Putamen (tissue), 1 donor: ENCODE measurements at regions not wholly inside any gene's neighbourhood (a gene's known extent, or its start where the extent isn't known, plus 50 kb on each side); places are given as distances from the start of the nearest gene placed in this dataset.

Source experiments
- DNase-seq: peaks from one replicate; pipeline ENCODE4 v3.0.0-alpha.2; 2016; ENCODE audit warnings: low spot score

DNA sequence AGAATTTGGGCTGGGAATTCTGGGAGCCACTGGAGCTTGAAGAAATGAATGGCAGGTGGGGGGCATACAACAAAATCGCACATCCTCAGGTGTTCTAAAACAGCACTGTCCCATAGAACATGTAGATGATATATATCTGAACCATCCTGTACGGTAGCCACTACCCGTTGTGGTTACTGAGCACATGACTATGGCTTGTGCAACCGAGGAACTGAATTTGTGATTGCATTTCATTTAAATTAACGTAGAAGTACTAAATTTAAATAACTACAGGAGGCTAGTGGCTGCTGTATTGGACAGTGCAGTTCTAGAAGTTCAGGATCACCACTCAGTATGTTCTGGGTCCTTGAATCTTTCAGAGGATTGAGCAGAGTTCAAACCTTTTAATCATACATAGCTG is 172.4 kb downstream of the PHETA1 start:
- no peak for DNase-seq

DNA sequence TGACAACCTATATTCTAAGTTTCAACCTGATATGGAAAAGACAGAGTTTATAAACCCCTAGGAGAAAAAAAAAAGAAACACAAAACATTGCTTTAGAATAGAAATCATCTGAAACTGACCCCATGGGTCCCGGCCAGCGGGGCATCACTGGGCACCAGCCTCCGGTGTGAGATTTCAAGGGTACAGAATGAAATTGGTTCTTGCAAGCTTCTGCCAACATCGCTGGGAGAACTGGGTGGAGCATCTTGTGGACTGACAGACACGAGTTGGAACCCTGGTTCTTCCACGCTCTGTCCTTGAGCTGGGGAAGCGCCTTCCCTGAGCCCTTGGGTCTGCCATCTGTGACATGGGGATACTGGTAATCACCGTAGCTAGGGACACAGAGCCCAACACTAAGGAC is 173.6 kb downstream of the PHETA1 start:
- DNase-seq: no peak

DNA sequence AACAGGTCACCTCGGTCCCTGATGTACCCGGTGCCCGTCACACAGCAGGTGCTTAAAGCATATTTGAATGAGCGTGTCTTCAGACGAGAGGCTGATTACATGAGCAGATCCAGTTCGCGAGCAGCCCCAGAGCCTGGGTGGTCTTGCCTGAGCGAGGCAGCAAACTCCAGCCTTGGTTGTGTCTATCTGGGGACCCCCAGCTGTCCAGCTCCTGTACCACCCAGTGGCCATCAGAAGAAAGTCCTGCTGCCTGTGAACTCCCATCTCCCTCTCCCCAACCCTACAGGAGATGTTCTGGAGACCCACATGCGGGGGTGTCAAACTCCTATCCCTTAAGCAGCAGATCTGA is 174.2 kb downstream of the PHETA1 start:
- DNase-seq: no peak

DNA sequence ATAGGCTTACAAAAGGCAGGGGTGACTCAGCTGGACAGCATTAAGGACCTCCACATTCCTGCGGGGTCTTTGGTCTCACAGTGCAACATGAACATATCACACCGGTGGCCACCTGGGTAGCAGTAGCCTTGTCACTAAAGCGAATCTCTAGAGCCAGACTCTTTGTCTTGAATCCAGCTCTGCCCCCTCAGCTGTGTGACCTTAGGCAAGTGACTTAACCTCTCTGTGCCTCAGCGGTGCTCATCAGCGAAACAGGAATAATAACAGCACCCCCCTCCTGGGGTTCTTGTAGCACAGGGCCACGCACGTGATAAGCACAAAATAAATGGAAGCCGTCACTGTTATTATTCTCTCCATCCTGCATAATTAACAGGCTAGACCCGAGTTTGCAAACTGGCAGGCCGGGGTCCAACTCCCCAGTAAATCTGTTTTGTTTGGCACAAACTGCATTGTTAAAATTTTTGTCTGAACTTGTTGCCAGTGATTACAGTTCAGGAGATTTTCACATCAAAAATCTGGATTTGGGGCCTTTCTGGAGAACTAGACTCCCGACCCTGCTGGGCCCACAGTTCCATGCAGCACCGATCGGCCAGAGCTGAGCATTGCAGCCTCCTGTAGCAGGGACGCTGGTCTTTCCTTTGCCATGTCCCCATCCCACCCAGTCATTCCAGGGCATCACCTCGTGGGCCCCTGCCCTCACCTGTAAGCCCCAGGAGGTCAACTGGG is 174.8 kb downstream of the PHETA1 start:
- DNase-seq: no peak

DNA sequence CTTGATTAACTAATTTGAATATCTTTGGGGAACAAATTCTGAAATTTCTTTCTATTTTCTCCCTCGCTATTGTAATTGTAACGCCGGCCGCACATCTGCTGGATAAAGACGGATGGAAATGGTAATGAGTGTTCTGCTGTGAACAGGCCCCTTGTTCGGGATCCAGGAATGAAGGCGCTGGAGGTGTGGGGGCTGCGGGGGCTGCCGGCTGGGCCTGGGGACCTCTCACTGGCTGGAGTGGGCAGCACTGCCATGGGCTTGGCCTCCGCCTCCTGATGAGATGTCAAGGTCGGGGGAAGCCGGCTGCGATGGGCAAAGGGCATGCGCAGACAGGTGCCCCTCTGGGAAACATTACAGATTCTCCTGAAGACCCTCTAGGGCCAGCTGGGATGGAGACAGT is 175.4 kb downstream of the PHETA1 start:
- no peak for DNase-seq

DNA sequence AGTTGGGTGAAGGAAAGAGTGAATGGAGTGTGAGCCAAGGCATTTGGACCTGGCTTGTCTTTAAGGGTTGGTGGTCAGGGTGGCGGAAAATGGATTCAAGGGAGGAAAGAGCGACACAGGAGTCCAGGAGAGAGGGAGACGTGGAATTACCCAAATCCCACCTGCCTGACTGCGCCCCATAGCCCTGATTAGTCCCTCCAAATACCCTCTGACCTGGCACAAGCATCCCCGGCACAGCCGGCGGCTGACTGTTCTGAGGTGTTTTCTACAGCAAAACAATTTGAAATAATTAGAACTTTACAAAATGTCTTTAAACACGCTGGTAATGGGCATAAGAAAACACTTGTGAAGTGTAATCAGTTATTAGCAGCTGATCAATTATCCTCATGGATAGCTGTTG is 175.8 kb downstream of the PHETA1 start:
- no peak for DNase-seq

DNA sequence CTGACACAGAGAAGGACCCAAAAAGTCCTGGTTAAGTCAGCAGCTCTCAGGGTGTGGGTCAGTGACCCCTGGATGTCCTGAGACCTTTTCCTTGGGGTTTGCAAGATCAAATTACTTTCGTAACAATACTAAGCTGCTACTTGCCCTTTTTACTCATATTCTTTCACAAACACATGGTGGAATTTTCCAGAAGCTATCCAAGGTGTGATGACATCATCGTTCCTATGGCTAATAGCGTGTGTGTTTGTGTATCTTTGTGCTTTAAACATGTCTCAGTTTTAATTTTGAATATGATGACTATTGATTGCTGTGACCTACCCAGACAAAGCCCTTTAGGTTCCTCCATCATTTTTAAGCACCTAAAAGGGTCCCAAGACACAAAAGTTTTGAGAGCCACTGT is 176.2 kb downstream of the PHETA1 start:
- DNase-seq: no peak

DNA sequence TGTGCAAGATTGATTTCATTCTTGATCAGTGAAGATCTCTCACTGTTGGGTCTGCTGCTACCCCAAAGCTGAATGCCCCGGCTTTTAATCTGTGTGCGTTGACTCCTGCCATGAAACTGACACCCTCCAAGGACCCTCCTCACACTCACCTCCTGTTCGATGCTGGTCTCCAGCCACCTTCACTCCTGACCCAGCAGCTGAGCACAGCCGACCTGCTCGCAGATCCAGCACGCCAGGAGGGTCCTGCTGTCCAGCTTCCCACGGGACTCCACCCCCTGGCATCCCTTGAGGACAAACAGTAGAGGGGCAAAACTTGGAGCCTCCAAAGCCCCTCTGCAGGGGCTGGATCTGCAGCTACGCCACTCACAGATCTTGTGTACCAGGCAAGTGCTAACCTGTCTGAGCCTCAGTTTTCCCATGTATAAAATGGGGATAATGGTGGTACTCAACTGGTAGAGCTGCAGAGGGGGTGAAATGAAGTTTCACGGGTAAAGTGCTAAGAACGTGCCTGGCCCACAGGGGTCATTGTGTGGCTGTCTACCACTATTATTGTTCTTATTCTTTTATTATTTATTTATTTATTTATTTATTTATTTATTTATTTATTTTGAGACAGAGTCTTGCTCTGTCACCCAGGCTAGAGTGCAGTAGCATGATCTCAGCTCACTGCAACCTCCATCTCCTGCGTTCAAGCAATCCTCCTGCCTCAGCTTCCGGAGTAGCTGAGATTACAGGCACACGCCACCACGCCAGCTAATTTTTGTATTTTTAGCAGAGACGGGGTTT is 178.0 kb downstream of the PHETA1 start:
- DNase-seq: no peak

DNA sequence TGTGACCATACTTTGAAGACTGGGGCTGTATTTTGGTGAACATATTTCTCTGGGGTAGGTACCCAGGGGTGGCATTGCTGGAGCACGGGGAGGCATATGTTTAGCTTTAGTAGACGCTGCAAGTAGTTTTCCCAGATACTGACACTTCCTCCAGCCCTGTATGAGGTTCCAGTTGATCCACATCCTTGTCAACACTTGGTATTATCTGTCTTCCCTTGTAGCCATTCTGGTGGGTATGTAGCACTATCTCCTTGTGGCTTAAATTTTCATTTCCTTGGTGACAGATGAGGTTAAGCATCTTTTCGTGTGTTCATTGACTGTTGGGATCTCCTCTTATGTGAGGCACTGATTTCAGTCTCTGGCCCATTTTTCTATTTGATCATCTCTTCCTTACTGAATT is 179.1 kb downstream of the PHETA1 start:
- DNase-seq: no peak

DNA sequence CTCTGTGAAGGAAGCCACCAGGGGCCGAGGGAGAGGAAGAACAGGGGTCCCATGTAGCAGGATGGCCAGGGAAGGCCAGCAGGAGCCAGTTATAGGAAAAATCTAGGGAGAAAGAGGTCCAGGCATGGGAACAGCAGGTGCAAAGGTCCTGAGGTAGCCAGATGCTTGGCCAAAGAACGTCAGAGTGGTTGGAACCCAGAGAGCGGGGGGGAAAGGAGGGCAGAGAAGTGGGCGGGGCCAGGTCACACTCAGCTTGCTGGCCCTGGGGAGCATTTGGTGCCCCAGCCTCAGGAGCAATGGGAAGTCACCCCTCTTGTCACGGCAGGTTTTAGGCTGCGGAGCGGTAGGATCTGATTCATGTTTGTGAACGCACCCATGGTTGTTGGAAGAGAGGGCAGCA is 180.5 kb downstream of the PHETA1 start:
- no peak for DNase-seq

DNA sequence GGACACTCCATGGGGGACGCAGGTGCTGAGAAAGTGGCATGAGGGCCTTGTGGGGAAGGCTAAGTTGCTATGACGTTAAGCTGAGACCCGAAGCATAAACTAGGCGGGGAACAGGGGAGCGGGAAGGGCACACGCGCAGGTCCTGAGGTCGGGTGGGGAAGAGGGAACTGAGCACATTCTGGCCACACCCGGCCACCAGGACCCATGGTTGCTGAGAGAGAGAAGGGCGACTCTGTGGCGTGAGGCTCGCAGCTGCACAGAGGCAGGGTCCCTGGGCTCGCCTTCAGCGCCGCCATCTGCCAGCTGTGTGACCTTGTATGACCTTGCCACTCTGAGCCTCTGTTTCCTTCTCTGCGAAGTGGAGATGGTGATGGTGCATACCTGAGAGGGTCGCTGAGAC is 182.5 kb downstream of the PHETA1 start:
- DNase-seq: no peak

DNA sequence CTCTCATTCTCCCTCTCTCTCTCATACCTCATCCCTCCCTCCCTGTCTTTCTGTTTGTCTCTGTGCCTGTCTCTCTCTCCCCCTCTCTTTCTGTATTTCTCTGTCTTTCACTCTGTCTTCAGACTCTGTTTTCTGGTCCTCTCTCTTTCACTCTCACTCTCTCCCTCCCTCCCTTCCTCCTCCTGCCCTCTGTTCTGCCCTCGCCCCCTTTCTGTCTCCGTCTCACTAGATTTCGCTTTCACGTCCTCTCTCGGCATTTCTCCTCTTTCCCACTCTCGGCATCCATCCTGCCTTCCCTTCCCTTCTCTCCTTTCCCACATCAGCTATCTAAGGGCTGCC is 183.0 kb downstream of the PHETA1 start:
- no peak for DNase-seq

DNA sequence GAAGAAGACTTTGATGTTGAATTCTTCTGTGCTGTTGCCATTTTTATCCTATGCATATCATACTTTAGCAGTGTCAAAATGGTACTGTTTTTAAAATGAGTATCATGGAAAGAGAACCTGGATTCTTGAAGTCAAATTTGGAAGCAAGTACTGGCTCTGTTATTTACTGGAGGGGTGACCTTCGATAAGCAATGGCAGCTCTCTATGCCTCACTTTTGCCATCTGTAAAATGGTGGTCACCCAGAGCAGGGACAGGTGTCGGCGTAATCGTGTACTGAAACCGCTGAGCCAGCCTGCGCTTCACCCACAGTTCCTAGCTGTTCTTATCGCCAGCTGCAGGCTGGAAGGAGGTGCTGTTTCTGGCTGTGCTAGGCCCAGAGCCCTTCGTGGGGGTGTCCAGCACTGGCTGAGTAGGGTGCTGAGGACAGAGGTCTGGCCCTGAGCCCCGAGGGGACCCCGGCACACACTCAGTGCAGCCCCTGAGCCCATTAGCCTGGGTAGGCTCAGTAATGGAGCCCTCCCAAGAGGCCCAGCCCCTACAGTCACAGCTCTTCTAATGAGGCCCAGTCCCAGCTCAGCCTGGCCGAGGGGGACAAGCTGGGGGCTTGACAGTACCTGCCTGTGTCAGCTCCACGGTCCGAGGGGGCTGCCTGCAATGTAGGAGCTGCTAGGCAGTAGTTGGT is 183.5 kb downstream of the PHETA1 start:
- no peak for DNase-seq

DNA sequence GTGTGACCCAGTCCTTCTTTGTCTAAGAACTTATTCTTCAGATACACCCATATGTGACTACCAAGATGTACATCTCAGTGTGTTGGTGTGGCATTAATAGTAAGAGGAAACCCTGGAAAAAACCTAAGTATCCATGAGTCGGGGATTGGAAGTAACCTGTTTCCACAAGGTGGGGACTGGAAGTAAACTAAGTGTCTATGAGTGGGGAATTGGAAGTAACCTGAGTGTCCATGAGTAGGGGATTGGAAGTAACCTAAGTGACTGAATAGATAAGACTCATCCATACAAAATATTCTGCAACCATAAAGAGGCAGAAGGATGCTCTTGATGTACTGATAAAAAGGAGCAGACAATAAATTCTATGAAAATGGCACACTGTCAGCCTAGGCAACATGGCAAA is 184.7 kb downstream of the PHETA1 start:
- no peak for DNase-seq

DNA sequence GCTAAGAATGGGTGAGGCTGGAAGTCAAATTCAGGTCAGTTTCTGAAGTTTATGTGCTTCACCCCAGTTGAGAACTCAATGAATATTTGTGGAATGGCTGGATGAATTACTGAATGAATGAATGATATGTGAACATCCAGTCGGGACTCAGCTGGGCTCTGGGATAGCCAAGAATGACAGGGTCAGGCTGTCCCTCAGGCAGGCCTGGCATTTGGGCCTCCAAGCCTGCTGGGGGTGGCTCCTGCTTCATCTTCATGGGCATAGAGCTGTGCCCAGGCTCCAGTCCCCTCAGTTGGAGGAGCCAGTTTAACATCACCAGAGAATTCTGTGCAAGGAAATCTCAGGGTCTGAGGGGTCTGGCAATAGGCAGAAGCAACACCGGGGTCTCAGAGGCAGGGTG is 185.8 kb downstream of the PHETA1 start:
- DNase-seq: no peak

DNA sequence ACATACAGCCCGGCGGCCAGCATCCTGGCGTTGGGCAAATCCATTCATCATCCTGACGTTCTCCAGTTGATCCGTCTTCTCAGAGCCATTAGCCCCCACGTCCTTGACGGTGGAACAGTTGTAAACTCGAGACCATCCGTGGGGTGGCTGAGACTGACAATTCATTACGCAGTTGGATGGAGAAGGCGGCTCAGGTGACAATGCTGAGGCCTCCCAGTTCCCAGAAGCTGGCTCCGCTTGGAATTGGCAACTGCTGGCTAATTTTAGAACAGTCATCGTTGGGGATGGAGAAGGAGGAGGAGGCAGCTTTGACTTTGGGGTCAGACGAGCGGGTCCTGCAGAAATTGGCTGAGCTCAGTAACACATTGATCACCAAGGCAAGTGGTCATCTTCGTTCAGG is 186.5 kb downstream of the PHETA1 start:
- DNase-seq: no peak

DNA sequence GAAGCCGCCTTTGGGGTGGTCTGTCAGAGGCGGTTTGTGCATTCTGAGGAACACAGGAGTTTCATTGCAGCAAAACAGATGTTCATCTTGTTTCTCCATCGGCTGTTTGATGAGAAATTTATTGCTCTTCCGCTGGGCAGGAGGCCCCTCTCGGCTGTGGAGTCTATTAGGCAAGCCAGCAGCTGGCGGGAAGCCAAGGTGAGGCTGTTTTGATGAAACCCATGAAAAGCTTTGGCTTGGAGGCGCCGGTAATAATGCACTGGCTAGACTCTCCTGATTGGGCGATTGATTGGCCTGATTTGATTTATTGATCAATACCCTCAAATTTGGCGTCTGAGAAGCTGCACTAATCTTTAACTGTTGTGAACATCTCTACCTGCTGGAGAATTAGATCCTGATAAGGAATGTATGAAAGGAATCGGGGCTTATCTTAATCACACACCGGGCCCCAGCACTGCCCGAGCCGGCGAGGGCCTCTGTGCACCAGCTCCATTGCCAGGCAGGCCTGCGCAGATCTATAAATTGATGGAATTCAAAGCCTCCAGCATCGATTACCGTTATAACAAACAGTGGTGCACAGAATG is 187.7 kb downstream of the PHETA1 start:
- DNase-seq: no peak

DNA sequence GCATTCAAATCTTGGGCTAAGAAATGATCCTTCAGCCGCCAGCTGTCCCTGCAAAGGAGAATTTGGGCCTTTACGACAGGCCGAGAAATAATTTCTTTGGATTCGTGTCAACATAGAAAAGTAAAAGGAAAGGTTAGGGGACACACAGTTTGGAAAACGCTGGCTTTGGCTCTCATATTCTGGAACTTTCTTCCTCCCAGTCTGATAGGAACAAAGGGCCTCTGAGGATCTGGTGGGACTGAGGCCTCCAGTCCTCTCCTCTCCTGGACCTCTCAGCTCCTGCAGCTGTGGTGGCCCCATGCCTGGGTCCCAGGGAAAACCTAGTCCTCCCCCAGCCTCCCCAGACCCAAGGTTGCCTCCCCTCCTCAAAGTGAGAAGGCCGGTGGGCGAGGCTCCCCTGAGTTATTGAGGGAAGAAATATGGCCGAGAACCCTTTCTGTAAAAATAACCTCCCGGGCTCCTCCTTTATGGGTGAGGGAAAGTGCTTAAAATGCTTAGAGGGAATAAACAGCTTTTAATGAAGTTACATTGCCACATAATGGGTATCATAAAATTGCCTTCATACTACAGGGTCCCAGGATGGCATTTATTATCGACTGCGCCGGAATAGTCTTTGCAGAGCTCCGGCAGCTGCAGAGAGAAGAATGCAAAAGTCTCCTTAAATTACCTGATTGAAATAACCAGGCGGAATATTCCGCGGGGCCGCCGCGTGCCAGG is 188.3 kb downstream of the PHETA1 start:
- DNase-seq: no peak

DNA sequence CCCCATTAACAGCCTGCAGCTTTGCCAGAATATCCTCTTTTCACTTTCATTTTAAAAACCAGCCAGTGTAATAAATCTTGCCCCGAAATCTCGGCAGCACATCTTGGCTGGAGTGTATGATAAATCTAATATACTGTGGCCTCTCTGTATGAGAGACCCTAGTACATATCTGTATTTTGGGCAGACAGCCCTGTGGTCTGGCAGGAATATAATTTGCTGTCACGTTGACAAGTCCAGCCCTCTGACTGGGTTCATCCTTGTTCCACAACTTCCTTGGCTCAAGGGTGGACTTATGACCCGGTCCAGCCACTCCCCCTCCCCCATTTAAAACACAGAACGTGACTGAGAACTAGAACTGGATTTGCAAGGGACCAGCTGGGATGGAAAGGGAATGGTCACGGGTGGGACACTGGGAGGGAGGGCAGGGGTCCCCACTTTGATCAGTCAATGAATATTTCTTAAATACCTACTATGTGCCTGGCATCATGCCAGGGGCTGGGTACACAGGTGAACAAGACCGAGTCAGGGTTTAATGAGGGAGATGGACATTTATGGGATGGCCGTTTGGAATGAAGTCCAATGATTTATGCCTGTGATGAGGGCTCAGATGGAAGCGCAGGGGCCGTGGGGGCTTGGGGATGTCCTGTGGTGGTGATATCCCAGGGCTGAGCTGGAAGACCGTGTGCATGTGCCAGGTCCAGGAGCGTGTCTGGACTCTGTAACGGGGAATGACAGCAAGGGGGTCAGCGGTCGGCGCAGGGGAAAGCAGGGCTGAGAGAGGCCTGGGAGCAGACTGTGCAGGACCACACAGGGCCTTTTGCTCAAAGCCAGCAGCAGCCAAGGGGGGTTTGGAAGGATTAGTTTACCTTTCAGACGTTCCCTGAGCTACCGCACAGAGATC is 190.5 kb downstream of the PHETA1 start:
- no peak for DNase-seq

DNA sequence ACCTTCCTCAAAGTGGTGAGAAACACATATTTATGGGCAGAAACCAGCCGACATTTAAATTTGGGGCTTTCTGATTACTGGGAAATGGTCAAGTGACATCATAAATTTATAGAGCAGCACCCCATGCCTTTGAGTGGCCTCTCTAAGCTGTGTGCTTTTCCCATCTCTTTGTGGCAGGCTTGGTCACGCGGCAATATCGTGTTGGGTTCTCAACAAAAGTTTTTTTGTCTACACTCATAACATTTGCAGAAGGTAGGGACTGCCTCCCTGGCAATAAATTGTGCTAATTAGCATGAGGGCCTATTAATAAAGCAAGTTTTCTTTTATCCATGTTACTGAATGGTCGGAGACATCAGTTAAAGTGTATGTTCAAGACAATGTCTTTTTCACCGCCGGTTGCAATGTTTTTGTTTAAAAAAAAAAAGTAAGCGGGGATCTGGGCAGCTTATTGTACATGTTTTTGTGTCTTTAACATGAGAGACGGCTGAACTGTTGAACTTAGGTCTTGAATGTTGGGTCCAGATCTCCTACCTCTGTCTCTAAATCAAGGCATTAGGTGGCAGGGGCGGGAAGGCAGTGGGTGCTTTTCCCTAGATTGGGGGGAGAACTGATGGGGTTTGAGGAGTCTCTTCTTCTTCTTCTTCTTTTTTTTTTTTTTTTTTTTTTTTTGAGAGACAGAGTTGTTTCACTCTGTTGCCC is 193.3 kb downstream of the PHETA1 start:
- DNase-seq: no peak

DNA sequence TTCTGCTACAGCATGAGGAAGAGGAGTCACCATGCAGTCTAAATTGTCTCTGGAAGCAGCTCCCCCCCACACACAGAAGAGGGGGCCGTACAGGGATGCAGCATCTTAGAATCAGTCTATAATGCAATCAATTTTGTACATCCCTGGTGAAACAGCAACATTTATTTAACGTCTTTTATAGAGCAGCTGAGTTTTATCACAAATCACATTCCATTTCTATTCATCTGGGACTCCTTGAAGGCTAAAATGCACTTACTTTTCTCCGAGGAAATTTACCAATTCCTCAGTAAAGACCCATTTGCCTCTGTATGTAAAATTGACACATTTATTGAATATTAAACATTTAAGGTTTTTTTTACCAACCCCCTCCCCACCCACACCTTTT is 193.9 kb downstream of the PHETA1 start:
- no peak for DNase-seq
